ENCODE measurements at regions not wholly inside any gene's neighbourhood (a gene's known extent, or its start where the extent isn't known, plus 50 kb on each side); places are given as distances from the start of the nearest gene placed in this dataset.

DNA sequence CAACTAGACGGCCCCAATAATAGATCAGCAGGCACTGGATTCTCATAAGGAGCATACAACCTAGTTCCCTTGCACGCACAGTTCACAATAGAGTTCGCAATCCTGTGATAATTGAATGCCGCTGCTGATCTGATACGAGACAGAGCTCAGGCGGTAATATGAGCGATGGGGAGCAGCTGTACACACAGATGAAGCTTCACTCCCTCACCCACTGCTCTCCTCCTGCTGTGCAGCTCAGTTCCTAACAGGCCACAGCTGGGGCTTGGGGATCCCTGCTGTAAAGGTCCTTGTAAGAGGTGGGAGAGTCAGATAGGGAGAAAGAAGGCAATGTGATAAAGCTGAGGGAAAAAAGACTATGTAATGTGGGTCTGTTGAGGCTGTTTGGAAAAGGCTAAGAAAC, 577.5 kb downstream of the RBFOX1 start:
- TF ChIP-seq, protein P1, sequence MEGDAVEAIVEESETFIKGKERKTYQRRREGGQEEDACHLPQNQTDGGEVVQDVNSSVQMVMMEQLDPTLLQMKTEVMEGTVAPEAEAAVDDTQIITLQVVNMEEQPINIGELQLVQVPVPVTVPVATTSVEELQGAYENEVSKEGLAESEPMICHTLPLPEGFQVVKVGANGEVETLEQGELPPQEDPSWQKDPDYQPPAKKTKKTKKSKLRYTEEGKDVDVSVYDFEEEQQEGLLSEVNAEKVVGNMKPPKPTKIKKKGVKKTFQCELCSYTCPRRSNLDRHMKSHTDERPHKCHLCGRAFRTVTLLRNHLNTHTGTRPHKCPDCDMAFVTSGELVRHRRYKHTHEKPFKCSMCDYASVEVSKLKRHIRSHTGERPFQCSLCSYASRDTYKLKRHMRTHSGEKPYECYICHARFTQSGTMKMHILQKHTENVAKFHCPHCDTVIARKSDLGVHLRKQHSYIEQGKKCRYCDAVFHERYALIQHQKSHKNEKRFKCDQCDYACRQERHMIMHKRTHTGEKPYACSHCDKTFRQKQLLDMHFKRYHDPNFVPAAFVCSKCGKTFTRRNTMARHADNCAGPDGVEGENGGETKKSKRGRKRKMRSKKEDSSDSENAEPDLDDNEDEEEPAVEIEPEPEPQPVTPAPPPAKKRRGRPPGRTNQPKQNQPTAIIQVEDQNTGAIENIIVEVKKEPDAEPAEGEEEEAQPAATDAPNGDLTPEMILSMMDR (conservative IDR thresholded peaks at IDR 0.05 in 1 of 2, IDR thresholded peaks at IDR 0.05 in 1 of 2; ENCODE audit: extremely low read depth in 1 of 2, insufficient read depth in 1 of 2, low read depth in 1 of 2, low read length in 2 of 2), result no peak
- TF ChIP-seq EZH2 (IDR thresholded peaks at IDR 0.05; ENCODE audit: borderline replicate concordance, low read length), result no peak
